EH (cell line): ENCODE measurements at regions not wholly inside any gene's neighbourhood (a gene's known extent, or its start where the extent isn't known, plus 50 kb on each side); places are given as distances from the start of the nearest gene placed in this dataset.

ENCODE experiments used
- DNase-seq: peaks from one replicate; pipeline ENCODE4 v3.0.0-alpha.2; 2015; ENCODE audit warnings: low read depth

GRCh38 chr2:145267451-145267850 is 747.5 kb upstream of the ZEB2 start:
- DNase-seq: peak; percentile 9

DNA sequence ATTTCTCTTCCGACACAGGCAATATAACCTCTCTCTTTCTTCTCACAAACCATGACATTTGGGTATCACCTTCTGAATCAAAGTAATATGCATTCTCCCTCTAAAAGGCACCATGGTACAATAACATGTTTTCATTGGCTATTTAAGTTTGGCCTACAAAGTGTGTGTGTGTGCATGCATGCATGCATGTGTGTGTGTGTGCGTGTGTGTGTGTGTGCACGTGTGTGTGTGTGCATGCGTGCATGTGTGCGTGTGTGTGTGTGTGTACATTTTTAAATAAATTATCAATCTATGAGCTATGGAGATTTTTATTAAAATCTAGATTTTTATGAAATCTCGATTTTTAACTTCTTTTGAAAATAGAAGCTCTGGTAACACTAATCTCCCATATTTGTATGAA is 745.3 kb upstream of the ZEB2 start:
- no peak for DNase-seq

DNA sequence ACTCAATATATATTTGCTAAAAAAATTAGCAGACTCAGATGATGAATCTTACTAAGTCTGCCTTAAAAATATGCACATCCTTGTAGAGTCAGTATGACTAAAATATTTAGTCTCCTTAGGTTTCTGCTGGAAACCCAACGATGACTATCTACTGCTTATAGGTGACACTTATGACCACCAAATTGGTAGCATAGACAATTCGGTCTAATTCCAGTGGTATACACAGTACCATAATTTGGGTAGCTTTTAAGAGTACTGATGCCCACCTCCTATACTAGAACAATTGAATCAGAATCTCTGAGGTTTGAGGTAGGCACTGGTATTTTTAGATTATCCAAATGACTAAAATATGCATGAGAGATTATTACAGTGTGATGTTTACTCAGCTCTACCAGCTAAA is 740.8 kb upstream of the ZEB2 start:
- no peak for DNase-seq

- DNase-seq: no peak
Observed at GRCh38 chr2:145260081-145260480, 740.2 kb upstream of the ZEB2 start.

- DNase-seq: peak; percentile 14
Observed at GRCh38 chr2:145258903-145259579, 739.1 kb upstream of the ZEB2 start.

GRCh38 chr2:145257931-145258330 is 738.0 kb upstream of the ZEB2 start:
- DNase-seq: no peak

GRCh38 chr2:145256551-145256950 is 736.6 kb upstream of the ZEB2 start:
- DNase-seq: peak; percentile 20

DNA sequence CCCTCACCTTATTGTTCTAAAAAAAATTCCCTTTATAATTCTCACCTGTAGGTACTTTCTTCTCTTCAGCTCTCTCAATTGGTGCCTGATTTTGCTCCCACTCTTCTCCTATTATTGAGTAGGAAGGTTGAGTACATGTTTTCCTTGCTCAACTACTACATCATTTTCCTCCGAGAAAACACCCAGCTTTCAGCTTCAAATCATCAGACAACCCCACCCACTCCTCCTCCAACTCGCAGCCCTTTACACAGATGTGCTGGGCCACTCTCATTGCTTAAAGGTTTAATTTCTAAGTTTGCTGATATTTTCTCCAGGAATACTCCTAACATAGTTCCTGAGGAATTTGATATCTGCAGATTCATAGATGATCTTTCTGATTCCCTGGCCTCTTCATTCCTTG is 734.4 kb upstream of the ZEB2 start:
- DNase-seq: no peak

- no peak for DNase-seq
Observed at GRCh38 chr2:145253492-145253891, 733.6 kb upstream of the ZEB2 start.

DNA sequence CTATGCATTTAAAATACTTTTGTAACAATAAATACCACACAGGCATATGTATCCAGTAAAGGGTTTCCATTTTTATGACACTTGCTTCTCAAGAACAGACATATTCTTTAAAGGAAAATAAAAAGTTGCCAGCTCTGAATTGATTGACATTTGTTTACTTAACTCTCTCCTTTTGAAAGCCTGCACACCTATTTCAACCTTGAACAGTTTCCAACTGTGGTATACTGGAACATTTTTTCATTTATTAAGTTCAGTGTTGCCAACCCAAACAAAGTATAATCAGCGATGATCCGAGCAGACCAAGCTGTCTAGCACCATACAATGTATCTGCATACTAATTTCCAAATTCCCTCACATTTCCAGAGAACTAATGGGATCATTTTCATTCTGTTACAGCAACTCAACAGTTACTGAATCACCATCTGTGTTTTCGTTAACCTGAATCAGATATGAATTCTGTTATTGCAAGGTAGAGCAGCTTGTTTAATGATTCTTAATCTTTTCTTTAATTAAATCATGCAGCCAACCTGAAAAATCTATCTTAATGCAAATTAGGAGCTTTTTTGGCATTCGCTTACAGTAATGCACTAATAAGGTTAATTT is 725.5 kb upstream of the ZEB2 start:
- DNase-seq: no peak

DNA sequence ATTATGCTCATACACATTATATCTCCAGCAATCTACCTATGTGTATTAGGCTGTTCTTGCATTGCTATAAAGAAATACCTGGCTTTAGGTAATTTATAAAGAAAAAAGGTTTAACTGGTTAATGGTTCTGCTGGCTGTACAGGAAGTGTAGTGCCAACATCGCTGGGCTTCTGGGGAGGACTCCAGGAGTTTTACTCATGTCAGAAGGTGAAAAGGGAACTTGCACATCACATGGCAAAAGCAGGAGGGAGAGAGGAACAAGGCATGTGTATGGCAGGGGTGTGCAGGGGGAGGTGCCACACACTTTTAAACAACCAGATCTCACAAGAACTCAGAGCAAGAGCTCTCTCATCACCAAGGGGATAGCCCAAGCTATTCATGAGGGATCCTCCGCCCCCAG is 715.4 kb upstream of the ZEB2 start:
- DNase-seq: no peak

DNA sequence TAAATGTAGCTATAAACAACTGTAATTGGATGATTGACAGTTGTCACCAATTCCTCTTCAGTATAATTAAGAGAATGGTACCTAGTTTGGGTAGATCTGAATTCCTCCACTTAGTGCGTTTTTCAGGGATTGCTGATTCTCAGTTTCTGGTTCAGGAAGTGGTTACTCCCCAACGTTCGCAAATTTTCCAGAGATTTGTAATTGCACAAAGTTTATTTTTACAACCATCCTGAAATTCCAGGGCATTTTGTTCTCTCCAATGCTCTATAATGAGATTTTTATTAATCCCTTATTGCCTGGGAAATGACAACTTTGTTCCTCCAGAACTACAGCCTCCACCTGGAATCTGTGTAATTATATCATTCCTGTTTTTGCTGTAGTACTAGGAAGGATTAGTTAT is 710.6 kb upstream of the ZEB2 start:
- DNase-seq: peak; percentile 88

DNA sequence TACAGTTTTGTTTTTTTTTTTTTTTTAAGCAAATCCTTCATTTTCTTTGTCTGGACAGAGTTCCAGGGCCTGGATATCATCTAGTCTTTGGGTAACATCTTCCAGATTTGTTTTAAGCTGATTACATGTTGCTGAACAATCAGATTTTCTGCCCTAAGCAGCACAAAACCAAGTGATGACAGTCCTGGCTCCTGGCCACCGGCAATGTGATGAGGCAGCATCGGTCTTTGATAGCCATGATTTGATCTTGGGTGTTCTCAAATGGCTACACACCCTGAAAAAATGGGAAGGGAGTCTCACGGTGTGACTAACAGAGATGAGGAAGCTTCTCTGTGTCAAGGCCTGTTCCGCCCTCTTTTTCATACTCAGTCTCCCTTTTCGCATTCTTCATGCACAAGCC is 708.6 kb upstream of the ZEB2 start:
- peak; percentile 59 for DNase-seq

- DNase-seq: no peak
Observed at GRCh38 chr2:145226901-145227300, 707.0 kb upstream of the ZEB2 start.

DNA sequence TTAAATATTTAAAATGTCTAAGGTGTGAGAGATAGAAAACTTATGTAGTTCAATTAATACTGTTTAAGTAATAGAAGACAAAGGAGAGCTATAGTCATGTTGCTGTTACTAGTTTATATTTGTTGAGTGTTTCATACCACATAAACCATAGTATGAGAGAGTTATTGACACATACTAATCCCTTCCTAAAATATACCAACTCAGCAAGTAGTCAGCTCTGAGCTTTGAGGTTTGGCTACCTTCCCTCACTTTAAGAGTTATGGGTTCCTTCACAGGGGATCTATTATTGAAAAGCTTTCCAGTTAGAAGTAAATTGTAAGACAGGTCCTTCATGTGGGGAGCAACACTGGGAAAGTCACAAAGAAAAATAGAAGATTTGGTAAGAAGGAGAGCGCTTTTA is 701.6 kb upstream of the ZEB2 start:
- DNase-seq: no peak

DNA sequence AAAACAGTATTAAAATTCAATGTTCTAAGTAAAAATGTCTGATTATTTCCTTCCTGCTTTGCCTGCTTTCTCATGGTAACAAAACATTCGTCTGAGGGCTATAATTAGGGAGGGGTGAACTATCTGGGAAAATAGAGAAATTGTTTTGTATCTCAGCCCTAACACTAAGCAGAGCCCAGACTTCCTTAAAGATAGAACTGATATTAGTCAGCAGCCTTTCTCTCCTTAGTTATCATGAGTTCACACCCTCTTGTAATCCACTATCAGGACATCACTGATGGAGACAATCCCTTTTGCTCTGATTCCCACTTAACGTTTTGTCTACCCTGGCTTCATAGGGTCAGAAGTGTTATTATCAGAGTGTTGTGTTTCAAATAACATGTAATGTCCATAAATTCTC is 701.1 kb upstream of the ZEB2 start:
- DNase-seq: no peak

- DNase-seq: no peak
Observed at GRCh38 chr2:145220496-145220895, 700.6 kb upstream of the ZEB2 start.

- DNase-seq: no peak
Observed at GRCh38 chr2:145207884-145208283, 688.0 kb upstream of the ZEB2 start.

GRCh38 chr2:145206496-145207281 is 686.8 kb upstream of the ZEB2 start:
- no peak for DNase-seq

GRCh38 chr2:145203891-145204290 is 684.0 kb upstream of the ZEB2 start:
- no peak for DNase-seq

DNA sequence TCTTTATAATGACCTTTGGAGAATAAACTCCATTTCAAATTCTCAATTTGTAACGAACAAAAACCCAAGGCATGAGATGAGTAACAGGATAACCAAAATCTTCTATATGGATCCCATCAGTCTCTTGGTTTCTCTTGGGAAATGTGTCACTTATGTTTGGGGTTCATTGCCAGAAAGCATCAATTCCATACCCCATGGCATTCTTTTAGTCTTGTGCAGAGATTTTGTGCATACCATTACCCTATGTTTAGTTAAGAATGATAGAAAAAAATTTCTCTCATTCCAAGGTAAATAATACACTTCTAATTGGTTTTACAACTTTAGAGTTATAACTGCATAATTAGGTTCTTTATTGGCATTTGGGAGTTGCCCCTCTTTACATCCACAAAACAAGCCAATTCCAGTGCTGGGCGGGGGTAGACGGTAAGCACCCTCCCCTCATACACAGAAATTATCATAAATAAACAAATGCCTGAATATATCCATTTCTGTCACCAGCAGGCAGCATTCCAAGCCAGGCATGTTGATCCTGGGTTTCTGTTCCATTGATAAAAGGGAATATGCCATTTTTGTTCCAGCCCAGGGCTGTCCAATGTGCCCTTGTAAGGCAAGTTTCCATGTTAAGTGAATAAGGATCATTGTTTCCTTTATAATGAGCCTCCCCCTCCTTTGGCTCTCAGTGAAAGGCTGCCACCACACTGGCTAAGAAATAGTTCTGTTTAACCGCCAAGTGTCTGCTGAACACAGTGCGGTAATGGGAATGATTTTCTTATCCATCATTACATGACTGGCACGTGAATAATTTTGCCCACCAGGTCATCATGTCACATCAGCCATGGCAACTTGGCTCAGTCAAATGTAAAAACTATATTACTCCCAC is 680.1 kb upstream of the ZEB2 start:
- peak; percentile 64 for DNase-seq

GRCh38 chr2:145199042-145199441 is 679.1 kb upstream of the ZEB2 start:
- no peak for DNase-seq
